ENCODE measurements at regions not wholly inside any gene's neighbourhood (a gene's known extent, or its start where the extent isn't known, plus 50 kb on each side); places are given as distances from the start of the nearest gene placed in this dataset.

- TF ChIP-seq CTCF (conservative IDR thresholded peaks at IDR 0.05; ENCODE audit: low read depth in 2 of 2) (no peak), EZH2 (IDR thresholded peaks at IDR 0.05; ENCODE audit: low read depth, unreplicated experiment) (no peak), REST (IDR thresholded peaks at IDR 0.05; ENCODE audit: unreplicated experiment) (no peak), CREB1 (CRISPR knock-in tag; IDR thresholded peaks at IDR 0.05; ENCODE audit: low read depth) (no peak), JUNB (IDR thresholded peaks at IDR 0.05; ENCODE audit: unreplicated experiment) (no peak)
These were observed 66.3 kb upstream of the IQSEC1 start for GRCh38 chr3:13139471-13140065.
